ENCODE measurements at regions not wholly inside any gene's neighbourhood (a gene's known extent, or its start where the extent isn't known, plus 50 kb on each side); places are given as distances from the start of the nearest gene placed in this dataset.

- intact Hi-C loops (cut with DNase I; ENCODE audit: low total_unique reads) (no loop called here), in situ Hi-C loops (cut with MboI; ENCODE audit: low sequenced_read_pairs in 4 of 4) (no loop called here)
- Histone ChIP-seq H3K9me3 (no peaks in the 10 kb centered on the region), H3K36me3 (no peaks in the 10 kb centered on the region), H3K4me3 (no peak overlapping the region), H3K4me1 (no peaks in the 10 kb centered on the region), H3K27ac (no peak overlapping the region), H3K27me3 (peaks cover 0 to 7% (median 0%) of the 10 kb centered on the region in 3 donors)
- no peak for DNase-seq
- no peak for ATAC-seq
- TF ChIP-seq CTCF (IDR thresholded peaks at IDR 0.05 in 4 of 5, conservative IDR thresholded peaks at IDR 0.05 in 1 of 5) = no peak
- no peak for TF ChIP-seq POLR2A (IDR thresholded peaks at IDR 0.05)
Measured at GRCh38 chr2:10985260-10985659, 73.5 kb downstream of the KCNF1 start.

- no peak for ATAC-seq
- in situ Hi-C loops (cut with MboI; ENCODE audit: low sequenced_read_pairs in 4 of 4) = no loop called here
- intact Hi-C loops (cut with DNase I; ENCODE audit: low total_unique reads) = no loop called here
- Histone ChIP-seq H3K9me3 (no peaks in the 10 kb centered on the region), H3K27me3 (peaks cover 0 to 7% (median 0%) of the 10 kb centered on the region in 3 donors), H3K27ac (no peak overlapping the region), H3K36me3 (no peaks in the 10 kb centered on the region), H3K4me3 (no peak overlapping the region), H3K4me1 (no peaks in the 10 kb centered on the region)
- TF ChIP-seq CTCF (IDR thresholded peaks at IDR 0.05 in 4 of 5, conservative IDR thresholded peaks at IDR 0.05 in 1 of 5) (no peak), POLR2A (IDR thresholded peaks at IDR 0.05) (no peak)
- DNase-seq = no peak
Measured at GRCh38 chr2:10985901-10986535, 74.3 kb downstream of the KCNF1 start.

DNA sequence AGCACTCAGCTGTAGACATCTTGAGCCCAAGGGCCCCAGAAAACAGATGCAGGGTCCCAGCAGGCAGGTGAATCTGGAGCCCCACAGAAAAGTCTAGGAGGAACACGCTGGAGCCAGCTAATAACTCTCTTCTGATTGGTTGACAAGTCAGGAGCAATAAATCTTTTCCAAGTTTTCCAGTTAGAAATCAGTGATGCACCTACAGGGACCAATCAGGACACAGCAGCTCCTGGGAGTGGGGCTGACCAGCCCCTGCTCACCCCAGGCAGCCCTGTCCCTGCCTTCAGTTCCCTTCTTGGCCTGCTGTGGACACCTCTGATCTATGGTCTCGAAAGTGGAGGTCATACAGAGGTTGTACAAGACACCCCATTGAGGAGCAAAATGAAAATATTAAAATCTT, 75.7 kb downstream of the KCNF1 start:
- no peaks in the 10 kb centered on the region for H3K36me3 ChIP-seq
- H3K27me3 ChIP-seq = peaks cover 0 to 7% (median 0%) of the 10 kb centered on the region in 3 donors
- H3K4me1 ChIP-seq = no peaks in the 10 kb centered on the region

DNA sequence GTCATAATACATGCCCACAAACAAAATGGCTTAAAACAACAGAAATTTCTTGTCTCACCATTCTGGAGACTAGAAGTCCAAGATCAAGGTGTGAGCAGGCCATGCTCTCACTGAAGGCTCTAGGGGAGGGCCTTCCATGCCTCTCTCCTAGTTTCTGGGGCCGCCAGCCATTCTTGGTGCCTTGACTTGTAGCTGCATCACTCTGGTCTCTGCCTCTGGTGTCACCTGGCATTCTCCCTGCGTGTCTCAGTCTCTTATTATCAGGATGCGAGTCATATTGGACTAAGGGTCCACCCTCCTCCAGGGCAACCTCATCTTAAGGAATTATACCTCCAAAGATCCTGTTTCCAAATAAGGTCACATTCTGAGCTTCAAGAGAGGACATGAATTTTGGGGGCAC, 76.1 kb downstream of the KCNF1 start:
- no peak overlapping the region for H3K27ac ChIP-seq
- no peak for ATAC-seq
- in situ Hi-C loops (cut with MboI; ENCODE audit: low sequenced_read_pairs in 4 of 4) = no loop called here

More for the DNA sequence above, 75.7 kb downstream of the KCNF1 start:
- intact Hi-C loops (cut with DNase I; ENCODE audit: low total_unique reads) (no loop called here), in situ Hi-C loops (cut with MboI; ENCODE audit: low sequenced_read_pairs in 4 of 4) (no loop called here)
- no peaks in the 10 kb centered on the region for H3K9me3 ChIP-seq
- DNase-seq (no peak), ATAC-seq (no peak)
- no peak overlapping the region for H3K27ac ChIP-seq
- TF ChIP-seq CTCF (IDR thresholded peaks at IDR 0.05 in 4 of 5, conservative IDR thresholded peaks at IDR 0.05 in 1 of 5) (no peak), POLR2A (IDR thresholded peaks at IDR 0.05) (no peak)
- H3K4me3 ChIP-seq = no peak overlapping the region

More for the DNA sequence above, 76.1 kb downstream of the KCNF1 start:
- peaks cover 0 to 7% (median 0%) of the 10 kb centered on the region in 3 donors for H3K27me3 ChIP-seq
- no peak overlapping the region for H3K4me3 ChIP-seq
- no peak for DNase-seq
- intact Hi-C loops (cut with DNase I; ENCODE audit: low total_unique reads) = no loop called here
- H3K9me3 ChIP-seq = no peaks in the 10 kb centered on the region
- TF ChIP-seq CTCF (IDR thresholded peaks at IDR 0.05 in 4 of 5, conservative IDR thresholded peaks at IDR 0.05 in 1 of 5) (no peak), POLR2A (IDR thresholded peaks at IDR 0.05) (no peak)
- H3K4me1 ChIP-seq = no peaks in the 10 kb centered on the region
- H3K36me3 ChIP-seq = no peaks in the 10 kb centered on the region
